Adrenal gland (tissue), 5 donors: ENCODE measurements at regions not wholly inside any gene's neighbourhood (a gene's known extent, or its start where the extent isn't known, plus 50 kb on each side); places are given as distances from the start of the nearest gene placed in this dataset.

Source experiments
- POLR2A ChIP-seq, 2 donors: fragments of 450-650 bp; IDR thresholded peaks; one replicate each; pipeline ENCODE4 v1.6.1; 2017; ENCODE audit warnings: antibody characterized with exemption in 2 of 2, mild to moderate bottlenecking in 2 of 2, moderate library complexity in 1 of 2
- TF ChIP-seq, protein P1 (sequence below), 6 experiments: fragments of 450-650 bp in 4 of 6; fragments of 200-600 bp in 2 of 6; sonication (generic) in 1 of 6; IDR thresholded peaks; 1 replicate in 5 of 6; 2 replicates in 1 of 6; pipeline versions ENCODE4 v1.5.1 to v1.8.0; 2016 to 2021; ENCODE audit warnings: antibody characterized with exemption in 6 of 6, mild to moderate bottlenecking in 2 of 6, moderate library complexity in 1 of 6
- donor health status: DM: no; HTN: no; CAD: no.

DNA sequence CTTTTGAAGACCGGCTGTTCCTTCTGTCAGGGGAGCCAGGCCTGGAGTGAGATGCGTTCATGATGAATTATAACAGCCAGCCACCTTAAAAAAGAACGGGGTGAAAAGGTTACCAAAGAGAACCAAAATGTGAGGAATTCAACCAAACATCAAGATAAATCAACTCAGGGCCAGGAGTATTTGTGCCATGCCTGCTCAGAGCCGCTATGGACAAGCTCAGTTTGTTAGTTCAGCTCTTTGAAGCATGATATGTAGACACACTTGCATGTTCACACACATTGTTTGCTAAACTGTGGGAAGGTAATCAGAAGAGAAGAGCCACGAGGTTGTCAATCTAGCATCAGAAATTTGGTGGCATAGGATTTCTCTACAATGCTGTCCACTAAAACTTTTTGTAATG lies 367.4 kb upstream of the TBX3 start:
- TF ChIP-seq POLR2A (IDR thresholded peaks at IDR 0.05): no peak
- TF ChIP-seq, protein P1, sequence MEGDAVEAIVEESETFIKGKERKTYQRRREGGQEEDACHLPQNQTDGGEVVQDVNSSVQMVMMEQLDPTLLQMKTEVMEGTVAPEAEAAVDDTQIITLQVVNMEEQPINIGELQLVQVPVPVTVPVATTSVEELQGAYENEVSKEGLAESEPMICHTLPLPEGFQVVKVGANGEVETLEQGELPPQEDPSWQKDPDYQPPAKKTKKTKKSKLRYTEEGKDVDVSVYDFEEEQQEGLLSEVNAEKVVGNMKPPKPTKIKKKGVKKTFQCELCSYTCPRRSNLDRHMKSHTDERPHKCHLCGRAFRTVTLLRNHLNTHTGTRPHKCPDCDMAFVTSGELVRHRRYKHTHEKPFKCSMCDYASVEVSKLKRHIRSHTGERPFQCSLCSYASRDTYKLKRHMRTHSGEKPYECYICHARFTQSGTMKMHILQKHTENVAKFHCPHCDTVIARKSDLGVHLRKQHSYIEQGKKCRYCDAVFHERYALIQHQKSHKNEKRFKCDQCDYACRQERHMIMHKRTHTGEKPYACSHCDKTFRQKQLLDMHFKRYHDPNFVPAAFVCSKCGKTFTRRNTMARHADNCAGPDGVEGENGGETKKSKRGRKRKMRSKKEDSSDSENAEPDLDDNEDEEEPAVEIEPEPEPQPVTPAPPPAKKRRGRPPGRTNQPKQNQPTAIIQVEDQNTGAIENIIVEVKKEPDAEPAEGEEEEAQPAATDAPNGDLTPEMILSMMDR (IDR thresholded peaks at IDR 0.05): no peak
